Effector CD4-positive, alpha-beta T cell (primary cell): ENCODE measurements at regions not wholly inside any gene's neighbourhood (a gene's known extent, or its start where the extent isn't known, plus 50 kb on each side); places are given as distances from the start of the nearest gene placed in this dataset.
"Not testable (repeated sequence)": the region's sequence is repeated elsewhere in the genome, so short reads cannot be mapped to it uniquely, and the experiment has no call there.

Source experiments
- DNase-seq: peaks from one replicate; pipeline ENCODE4 v3.0.0-alpha.2; 2020

DNA sequence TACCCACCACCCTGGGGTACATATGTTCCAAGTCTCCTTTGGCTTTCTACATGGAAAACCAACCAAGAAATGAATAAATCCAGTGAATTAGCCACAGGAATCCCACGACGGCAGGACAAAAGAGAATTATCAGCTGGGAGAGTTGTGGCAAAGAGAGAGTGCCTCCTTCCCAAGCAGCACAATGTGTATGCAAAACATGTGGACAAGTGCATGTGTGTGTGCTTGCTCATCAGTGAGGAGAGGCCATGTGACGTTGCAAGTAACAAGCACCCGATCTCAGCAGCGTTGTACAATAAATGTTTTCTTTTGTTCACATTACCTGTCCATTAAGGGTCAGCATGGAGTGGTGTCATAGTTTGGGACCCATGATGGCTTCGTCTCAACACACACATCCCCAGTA lies 50.0 kb upstream of the EMX2 start:
- DNase-seq = no peak

DNA sequence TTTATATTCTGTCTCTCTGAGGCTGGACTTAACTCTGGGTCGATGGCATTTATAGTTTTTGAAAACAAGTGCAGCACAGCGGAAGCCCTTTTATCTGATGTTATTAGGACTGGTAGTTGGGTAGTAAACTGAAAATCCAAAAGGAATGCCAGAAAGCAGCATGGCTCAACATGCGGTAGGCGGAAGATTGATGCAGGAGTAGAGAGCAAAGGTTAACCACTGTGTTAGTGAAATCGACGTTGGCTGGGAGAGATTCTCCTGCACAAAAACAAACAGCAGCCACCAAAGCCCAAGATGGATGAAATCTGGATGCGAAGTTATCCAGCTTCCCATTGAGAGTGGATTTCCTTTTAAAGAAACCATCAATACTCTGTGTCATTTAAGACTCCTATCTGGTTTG lies 54.5 kb upstream of the EMX2 start:
- DNase-seq = no peak

DNA sequence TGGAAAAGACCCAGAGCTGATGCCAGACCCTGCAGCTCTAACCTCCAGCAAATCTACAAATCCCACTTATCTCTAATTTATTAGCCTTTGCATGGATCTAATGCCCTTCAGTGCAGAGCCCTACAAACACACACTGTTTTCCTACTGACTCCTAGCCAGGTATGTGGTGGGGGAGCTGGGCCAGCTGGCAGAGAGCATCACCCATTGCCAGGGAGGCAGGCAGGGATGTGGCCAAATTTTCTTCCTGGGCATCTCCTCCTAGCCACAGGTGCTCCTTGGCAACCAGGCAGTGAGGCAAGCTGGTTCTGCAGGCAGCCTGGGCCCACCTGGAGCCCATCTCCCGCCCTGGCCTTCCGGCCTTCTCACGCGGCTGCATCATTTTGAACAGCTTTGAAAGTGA lies 55.9 kb upstream of the EMX2 start:
- DNase-seq = no peak

DNA sequence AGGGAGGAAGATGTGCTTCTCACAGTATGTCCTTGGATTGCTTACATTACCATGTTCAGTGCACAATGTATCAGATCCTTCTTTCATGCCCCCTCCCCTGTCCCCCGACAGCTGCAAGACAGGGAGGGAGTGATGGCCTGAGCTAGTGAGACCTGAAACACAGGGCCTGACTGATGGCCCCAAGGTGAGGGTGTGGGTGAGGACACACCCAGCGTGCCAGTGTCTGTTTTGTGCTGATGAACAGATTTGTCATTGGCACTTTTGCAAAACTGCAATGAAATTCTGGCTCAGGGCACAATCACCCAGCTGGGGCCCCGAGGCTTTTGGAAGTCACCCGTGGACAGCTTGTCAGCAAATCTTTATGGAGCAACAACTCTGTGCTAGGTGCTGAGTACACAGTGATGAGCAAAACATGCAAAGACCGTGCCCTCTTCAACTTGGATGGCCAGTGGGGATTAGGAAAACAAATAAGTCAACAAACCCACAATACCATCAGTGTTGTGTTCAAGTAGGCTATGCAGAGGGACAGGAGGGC lies 59.4 kb upstream of the EMX2 start:
- no peak for DNase-seq

DNA sequence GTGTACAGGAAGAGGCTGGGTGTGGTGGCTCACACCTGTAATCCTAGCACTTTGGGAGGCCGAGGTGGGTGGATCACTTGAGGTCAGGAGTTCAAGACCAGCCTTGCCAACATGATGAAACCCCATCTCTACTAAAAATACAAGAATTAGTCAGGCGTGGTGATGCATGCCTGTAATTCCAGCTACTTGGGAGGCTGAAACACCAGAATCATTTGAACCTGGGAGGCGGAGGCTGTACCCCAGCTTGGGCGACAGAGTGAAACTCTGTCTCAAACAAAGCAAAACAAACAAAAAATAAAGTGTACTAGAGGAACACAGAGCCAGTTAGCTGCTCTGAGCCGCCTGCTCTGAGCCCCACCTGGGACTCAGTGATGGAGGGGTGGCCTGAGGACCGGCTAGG lies 61.5 kb upstream of the EMX2 start:
- DNase-seq = not testable (repeated sequence)

DNA sequence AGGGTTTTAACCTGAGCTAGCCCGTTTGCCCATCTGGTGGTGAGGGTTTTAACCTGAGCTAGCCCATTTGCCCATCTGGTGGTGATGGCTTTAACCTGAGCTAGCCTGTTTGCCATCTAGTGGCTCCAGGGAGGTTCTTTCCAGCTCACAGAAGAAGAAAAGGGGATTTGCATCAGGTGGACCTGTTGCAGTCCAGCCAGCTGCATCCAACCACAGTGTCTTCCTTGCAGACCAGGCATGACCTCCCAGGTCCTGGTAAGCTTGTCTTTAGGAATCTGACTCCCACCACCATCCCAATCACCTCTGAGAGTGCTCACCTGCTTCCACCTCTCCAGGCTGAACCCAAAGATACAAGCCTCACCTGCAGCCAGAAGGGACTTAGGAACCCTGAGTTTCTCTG lies 62.4 kb upstream of the EMX2 start:
- DNase-seq = no peak

DNA sequence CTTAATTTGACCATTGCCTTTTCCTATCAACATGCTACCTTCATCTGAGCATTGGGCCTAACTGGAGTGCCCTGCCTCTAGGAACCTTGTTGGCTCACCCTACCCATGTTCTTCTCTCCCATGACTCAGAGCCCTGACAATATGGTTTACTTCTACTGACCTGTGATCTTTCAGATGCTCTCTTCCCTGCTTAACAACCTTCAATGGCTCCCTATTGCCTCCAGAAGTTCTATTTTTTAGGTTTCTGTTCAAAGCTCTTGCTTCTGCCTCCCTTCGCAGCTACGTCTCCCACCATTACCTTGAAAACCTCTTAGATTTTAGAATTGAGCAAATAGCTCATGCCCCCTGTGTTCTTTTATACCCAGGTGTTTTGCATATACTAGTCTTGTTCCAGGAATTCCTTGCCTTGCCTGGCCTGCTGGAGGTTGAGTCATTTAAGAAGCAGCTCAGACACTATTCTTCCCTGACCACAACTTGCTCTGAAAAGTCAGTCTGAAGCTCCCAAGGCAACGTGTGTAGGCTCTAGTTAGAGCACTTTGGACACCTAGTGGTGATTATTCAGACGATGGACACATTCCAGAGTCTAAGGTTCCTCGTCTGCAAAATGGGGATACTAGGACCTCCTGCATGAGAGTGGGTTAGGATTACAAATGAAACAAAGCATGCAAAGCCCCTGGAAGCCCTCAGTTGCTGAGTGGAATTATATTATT lies 64.4 kb upstream of the EMX2 start:
- DNase-seq = no peak

DNA sequence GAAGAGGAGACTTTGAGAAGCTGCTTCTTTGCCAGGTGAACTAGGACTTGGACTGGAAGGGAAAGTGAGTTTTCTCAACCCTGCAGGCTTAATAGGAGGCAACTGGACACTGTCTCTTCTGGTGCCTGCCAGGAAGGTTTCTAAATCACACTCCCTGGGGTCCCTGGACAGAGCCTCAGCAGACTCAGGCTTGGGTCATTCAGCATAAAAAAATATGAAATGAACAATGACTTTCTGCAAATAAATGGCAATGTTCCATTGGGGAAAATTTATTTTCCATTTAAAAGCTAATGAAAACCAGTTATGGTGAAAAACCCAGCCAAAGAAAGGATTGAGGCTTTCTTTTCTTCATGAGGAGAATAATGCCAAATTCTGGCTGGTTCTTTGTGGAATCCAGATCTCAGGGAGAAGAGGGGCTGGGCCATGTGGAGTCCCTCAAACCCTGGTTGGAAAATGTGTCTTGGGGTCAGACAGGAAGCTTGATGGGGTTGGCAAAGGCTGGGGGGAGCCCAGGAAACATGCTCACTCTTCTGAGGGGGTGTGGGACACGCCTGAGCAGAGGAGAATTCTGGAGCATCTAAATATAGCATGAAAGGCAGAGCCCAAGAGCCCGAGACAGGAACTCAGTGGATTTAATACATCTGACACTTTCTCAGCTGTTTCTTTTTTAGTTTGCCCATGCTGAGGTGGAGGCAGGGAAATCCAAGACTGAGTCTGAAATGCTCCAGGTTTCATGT lies 65.2 kb upstream of the EMX2 start:
- no peak for DNase-seq

DNA sequence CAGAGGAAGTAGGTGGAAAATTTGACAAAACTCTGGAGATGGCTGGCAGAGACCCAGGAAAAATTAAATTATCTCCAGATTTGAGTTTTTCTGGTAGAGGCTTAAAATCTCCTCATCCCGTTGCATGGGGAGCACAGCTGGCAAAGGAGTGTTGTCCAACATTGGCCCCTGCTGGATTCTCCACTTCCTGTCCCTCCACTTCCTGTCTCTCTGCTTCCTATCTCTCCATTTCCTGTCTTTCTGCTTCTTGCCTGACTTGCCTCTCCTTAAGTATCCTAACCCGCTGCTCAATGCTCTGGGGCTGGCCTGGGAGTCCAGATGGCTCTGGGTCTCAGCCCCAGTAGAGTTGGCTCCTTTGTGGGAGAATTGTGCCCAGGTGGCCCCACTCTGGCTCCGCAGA lies 65.8 kb upstream of the EMX2 start:
- no peak for DNase-seq

DNA sequence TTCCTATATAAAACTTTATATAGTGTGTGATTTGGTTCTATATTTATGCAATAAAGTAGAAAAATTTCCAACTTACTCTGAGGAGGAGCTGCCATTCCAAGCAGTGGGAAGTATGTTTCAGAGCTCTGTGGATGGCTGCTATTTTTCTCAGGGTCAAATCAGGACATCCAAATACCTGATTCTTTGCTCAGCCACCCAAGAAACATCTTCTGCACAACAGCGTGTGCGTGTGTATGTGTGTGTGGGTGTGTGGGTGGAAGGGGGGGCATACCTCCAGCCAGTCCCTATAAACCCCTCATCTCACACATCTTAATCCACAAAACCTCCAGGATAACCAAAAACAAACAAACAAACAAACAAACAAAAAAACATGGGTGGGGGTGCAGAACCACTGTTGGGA lies 66.3 kb upstream of the EMX2 start:
- no peak for DNase-seq

DNA sequence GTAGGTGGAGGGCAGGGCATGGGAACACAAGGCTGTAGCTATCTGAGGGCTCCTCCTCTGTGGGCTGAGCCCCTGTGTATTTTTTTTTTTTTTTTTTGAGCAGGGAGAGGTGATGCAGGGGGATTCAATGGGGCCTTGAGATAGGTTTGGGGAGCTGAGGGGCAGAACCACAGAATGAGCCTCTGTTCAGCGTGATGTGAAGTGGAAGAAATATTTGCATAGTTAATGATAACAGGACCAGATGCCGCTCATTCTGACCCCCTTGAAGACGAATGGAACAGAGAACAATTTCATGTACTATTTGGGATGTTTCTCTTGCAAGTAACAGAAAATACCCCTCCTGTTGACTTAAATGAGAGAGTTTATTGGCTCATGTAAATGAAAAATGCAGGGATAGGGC lies 69.7 kb upstream of the EMX2 start:
- no peak for DNase-seq

DNA sequence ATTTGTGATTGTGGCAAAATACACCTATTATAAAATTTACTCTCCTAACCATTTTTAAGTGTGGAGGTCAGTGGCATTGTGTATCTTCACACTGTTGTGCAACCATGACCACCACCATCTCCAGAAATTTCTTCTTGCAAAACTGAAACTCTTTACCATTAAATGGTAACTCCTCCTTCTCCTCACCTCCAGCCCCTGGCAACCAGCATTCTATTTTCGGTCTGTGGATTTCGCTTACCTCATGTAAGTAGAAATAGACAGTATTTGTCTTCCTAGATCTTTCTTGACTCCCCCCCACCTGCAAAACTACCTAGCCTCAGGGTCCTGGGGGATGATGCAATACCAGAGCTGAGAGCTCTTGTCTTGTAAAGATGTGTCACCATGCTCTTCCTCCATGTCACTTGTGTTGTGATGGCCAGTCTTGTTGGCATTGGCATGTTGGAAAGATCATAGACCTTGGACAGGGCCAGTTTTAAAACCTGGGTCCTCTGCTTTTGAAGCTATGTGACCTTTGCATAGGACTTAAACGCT lies 71.1 kb upstream of the EMX2 start:
- no peak for DNase-seq

DNA sequence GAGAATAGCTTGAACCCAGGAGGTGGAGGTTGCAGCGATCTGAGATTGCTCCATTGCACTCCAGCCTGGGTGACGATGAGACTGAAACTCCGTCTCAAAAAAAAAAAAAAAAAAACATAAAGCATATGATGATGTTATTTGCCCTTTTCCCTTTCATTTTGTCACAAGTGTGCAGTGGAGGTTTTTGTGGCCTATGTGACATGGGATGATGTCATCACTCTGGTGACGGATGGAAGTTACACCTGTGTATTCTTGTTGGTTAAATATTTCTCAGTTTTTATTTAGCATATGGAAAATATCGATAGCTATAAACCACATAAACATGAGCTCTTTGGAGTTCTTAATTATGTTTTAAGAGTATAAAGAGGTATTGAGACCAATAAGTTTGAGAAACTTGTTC lies 71.8 kb upstream of the EMX2 start:
- DNase-seq = no peak

DNA sequence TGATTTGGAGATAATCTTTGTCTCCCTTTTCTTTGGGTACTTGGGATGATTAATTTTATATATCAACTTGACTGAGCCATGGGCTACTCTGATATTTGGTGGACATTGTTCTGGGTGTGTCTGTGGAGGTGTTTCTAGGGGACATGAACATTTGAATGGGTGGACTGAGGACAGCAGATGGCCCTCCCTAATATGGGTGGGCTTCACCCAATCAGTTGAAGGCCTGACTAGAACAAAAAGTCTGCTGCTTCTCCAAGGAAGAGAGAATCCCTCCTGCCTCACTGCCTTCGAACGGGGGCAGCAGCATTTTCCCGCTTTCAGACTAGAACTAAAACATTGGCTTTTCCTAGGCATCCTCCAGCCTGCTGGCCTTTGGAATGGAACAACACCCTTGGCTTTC lies 73.9 kb upstream of the EMX2 start:
- no peak for DNase-seq

DNA sequence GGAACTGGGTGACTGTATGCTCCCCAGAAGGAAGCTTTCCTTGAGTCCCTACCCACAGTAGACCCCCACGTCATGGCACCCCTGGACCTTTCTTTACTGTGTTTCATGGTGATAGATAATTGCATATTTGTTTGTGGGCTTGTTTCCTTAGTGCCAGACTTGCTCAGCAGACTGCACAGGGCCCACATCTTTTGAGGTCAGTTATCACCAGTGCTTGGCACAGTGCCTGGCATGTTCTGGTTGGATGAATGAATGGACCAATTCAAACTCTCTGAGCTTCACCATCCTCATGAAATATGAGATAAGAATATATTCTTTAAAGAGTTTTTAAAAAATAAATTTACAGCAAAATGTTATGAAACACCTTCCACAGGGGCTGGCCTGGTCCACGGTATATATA lies 78.4 kb upstream of the EMX2 start:
- no peak for DNase-seq

DNA sequence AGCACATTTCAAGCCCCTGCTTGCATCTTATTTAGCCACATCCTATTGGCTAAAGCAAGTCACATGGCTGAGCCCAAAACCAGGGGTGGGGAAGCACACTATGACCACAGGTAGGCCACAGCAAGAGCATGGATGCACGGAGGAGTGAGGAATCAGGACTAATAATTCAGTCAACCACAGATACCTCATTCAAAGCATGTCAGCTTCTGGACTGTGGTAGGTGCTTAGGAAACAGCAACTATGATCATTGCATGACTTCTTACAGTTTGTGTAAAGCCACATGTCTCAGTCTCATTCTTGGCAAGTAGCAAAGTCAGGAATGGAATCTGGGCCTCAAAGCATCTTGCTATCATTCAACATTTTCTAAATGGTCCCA lies 79.0 kb upstream of the EMX2 start:
- DNase-seq = no peak

DNA sequence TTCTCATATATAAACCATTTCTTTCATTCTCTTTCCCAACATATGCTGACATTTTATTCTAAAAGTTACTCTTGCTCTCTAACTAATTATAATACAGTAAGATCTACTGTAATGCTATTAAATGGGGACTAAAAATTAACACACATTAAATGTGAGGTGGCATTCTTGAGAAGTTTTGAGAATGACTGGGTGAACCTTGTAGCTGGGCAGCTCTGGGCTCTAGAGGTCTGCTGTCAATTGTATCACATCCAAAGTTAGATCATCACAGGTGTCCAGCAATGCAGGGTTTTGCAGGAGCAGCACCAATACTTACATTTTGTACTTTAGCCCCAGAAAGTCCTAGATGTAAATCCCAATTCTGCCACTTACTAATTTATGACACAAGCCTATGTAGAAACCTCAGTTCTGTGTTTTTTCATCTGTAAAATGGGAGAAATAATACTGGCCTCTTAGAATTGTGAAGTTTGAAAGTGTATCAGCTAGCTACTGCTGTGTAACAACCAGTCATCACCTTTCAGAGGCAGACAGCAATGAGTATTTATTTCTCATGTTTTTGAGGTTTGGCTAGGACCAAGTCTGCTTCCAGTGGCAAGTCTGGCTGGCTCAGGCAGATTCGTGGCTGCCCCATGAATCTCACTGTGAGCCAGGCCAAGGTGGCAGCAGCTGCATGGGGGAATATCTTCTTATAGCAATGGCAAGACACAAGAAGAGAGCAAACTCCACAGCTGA lies 79.6 kb upstream of the EMX2 start:
- DNase-seq = no peak

DNA sequence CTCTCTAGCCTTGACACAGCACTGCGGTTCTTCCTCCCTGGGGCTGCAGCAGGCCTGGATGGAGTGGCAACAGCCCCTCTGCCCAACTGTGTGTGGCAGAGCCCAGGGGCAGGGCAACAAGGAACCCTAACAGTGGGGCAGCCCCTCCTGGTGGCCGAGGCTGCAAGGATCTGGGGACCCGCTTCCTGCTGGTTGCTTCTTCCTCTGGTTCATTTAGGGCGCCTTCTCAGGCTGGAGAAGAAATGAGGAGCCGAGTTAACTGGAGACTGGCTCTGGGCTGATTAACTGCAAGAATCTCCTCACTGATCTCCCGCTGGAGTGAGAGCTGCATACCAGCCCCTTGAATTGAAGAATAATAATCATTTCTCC lies 80.1 kb upstream of the EMX2 start:
- DNase-seq = no peak

DNA sequence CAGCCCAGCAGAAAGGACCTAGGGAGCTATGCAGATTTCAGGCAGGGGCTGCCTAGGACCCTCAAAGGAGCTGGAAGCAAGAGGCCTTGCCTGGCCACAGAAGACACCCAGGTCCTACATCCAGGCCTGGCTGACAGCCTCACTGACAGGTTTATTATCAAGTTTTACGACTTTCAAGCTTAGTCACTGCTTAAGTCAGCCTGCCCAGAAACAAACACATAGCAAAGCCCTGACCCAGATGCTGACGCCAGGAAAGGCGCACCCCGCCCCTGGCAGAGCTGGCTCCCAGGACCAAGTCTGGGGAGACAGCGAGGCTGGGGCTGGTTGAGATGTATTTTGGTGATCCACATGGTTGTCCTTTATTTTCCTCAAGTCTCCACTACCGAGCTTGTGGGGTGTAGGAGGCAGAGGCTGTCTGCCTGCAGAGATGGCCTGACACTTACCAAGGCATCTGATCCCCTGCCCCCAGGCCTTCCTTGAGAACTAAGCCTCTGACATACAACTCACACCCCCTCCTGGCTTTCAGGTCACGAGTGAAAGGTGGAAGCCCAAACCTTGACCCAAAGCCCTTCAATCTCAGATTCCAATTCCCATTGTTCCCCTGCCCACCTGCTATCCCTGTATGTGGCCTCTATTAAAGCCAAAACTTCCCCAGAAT lies 80.7 kb upstream of the EMX2 start:
- no peak for DNase-seq

DNA sequence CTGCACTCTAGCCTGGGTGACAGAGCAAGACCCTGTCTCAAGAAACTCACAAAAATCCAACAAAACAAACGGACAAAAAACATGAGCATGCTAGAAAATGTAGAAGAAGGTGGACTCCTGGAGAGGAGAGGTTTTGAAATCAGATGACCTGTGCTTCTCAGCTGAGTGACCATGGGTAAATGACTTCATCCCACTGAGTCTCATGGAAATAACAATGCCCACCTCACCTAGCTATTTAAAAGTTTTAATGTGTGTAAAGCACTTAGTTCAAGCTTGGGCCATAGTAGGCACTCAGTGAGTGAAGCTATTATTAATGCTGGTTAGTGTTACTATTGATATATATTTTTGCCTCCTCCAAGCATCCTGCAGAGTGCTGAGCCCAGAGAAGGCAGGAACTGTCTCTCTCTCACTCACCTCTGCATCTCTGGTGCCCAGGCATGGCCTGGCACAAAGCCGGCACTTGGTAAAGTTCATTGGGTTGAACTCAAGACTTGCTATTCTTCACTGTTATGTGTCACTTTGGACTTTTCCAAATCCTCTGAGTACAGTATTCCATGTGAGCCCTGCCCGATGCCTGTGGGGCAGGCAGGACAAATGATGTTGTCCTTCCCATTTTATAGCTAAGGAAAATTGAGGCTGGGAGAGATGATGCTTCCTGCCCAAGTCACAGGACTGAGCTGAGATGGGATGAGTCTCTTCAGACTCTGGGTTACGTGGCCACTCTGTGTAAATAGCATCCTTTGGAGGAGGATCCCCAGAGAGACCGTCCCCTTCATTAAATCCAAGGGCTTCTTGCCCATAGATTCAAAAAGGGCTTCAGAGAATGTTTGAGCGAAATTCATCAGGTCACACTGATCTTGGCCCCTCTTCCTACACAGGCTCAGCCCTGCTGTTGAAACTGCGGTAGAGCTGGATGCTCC lies 81.4 kb upstream of the EMX2 start:
- no peak for DNase-seq

DNA sequence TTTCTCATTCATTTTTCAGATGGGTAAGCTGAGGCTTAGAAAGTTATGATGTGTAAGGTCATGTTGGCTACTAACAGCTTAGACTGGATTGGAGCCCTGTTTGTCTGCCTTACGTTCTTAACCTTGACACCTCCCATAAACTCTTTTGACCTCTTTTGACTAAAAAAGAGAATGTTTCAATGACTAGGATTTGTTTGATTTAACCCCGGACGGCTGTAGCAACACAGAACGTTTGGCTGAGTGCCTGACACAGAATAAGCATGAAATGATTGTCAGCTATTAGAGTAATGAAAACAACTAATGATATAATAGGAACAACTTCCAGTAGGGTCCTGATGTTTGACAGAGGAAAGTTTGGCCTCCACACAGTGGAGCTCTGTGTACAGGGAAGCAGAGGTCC lies 83.3 kb upstream of the PDZD8 start:
- DNase-seq = no peak

DNA sequence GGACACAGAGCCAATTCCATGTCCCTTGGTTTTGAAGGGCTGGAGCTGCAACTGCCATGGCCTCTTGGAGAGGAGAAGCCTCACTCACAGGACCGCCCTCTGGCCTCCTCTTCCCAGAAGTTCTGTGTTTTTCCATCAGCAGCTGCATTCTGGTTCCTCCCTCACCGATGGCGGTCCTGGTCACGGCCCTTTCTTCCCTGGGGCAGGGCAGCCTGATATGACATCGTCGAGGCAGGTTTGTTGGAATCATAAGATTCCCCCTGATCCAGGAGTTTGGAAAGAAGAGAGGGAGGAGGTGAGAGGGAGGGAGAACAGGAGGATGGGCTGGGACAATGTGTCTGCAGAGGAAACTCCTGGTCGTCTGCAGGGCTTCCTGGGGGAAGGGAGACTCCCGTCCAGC lies 82.7 kb upstream of the PDZD8 start:
- DNase-seq = no peak
